ENCODE measurements at regions not wholly inside any gene's neighbourhood (a gene's known extent, or its start where the extent isn't known, plus 50 kb on each side); places are given as distances from the start of the nearest gene placed in this dataset.

DNA sequence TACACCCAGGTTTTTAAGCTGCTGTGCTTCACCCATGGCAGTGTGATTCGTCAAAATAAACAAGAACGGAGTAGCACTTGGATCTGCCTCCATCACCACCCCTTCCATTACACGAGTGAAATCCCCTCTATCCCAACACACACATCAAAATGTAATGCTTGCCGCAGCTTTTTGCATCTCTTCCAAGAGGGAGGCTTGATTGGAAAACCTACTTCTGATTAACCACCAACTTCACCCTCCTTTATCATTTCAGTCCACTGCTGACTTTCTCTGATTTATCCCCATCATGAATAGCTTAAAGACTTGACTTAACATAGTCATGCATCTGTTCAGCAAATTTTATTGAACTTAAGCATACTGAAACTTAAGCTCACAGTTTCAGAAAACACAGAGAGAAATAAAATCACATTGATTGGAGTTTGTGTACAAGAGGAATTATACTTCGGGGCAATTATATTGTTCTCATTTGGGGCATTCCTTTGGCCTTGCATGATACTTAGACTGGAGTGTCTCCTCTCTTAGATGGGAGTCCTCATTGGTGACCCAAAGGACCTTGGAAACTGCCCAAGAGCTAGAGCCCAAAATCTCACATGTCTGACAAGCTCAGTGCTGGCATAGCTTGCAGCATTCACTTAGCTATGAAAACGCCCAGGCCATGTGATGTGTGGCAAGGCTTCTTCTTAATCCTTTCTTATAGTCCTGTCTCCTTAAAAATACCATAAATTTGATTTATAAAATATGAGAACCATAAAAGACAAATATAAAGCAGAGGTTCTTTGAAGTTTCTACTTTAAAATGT, 124.3 kb upstream of the UMPS start:
- H3K27ac ChIP-seq (ENCODE audit: low read depth, low read length, poor library complexity, severe bottlenecking): no peak overlapping the region
- no peaks in the 10 kb centered on the region for H3K27me3 ChIP-seq (ENCODE audit: insufficient read depth, low read length)
- no peaks in the 10 kb centered on the region for H3K79me2 ChIP-seq (ENCODE audit: insufficient read depth, low read length)
- no peak overlapping the region for H3K4me2 ChIP-seq (ENCODE audit: low read length)
- H3K9ac ChIP-seq (ENCODE audit: low read length): no peak overlapping the region
- H3K4me3 ChIP-seq (ENCODE audit: low read depth, low read length, poor library complexity, severe bottlenecking): no peak overlapping the region
- H3K9me3 ChIP-seq (ENCODE audit: low read length): no peaks in the 10 kb centered on the region
- no peaks in the 10 kb centered on the region for H3F3A ChIP-seq (ENCODE audit: insufficient read depth, low read length)
- no peak for TF ChIP-seq EZH2 (IDR thresholded peaks at IDR 0.05; ENCODE audit: borderline replicate concordance, low read length)
- TF ChIP-seq, protein P1, sequence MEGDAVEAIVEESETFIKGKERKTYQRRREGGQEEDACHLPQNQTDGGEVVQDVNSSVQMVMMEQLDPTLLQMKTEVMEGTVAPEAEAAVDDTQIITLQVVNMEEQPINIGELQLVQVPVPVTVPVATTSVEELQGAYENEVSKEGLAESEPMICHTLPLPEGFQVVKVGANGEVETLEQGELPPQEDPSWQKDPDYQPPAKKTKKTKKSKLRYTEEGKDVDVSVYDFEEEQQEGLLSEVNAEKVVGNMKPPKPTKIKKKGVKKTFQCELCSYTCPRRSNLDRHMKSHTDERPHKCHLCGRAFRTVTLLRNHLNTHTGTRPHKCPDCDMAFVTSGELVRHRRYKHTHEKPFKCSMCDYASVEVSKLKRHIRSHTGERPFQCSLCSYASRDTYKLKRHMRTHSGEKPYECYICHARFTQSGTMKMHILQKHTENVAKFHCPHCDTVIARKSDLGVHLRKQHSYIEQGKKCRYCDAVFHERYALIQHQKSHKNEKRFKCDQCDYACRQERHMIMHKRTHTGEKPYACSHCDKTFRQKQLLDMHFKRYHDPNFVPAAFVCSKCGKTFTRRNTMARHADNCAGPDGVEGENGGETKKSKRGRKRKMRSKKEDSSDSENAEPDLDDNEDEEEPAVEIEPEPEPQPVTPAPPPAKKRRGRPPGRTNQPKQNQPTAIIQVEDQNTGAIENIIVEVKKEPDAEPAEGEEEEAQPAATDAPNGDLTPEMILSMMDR (IDR thresholded peaks at IDR 0.05; ENCODE audit: low read length): no peak
- no peaks in the 10 kb centered on the region for H4K20me1 ChIP-seq (ENCODE audit: insufficient read depth, low read length)
- no peak overlapping the region for H2AFZ ChIP-seq (ENCODE audit: low read length)
- no peaks in the 10 kb centered on the region for H3K36me3 ChIP-seq (ENCODE audit: insufficient read depth, low read length)
- no peaks in the 10 kb centered on the region for H3K4me1 ChIP-seq (ENCODE audit: insufficient read depth, low read length, severe bottlenecking)
- no peaks in the 10 kb centered on the region for H3K9me2 ChIP-seq (ENCODE audit: low read depth, low read length)

- Histone ChIP-seq H3K4me3 (ENCODE audit: low read depth, low read length, poor library complexity, severe bottlenecking) (no peak overlapping the region), H3K27me3 (ENCODE audit: insufficient read depth, low read length) (no peaks in the 10 kb centered on the region), H4K20me1 (ENCODE audit: insufficient read depth, low read length) (no peaks in the 10 kb centered on the region), H3K9ac (ENCODE audit: low read length) (no peak overlapping the region), H3K9me2 (ENCODE audit: low read depth, low read length) (no peaks in the 10 kb centered on the region), H3K79me2 (ENCODE audit: insufficient read depth, low read length) (no peaks in the 10 kb centered on the region), H3F3A (ENCODE audit: insufficient read depth, low read length) (no peaks in the 10 kb centered on the region), H3K36me3 (ENCODE audit: insufficient read depth, low read length) (no peaks in the 10 kb centered on the region), H3K4me2 (ENCODE audit: low read length) (no peak overlapping the region), H3K27ac (ENCODE audit: low read depth, low read length, poor library complexity, severe bottlenecking) (no peak overlapping the region), H3K4me1 (ENCODE audit: insufficient read depth, low read length, severe bottlenecking) (no peaks in the 10 kb centered on the region), H2AFZ (ENCODE audit: low read length) (no peak overlapping the region), H3K9me3 (ENCODE audit: low read length) (no peaks in the 10 kb centered on the region)
- TF ChIP-seq EZH2 (IDR thresholded peaks at IDR 0.05; ENCODE audit: borderline replicate concordance, low read length): no peak
- TF ChIP-seq, protein P1 (IDR thresholded peaks at IDR 0.05; ENCODE audit: low read length): no peak
Observed at GRCh38 chr3:124607163-124607562, 123.1 kb upstream of the UMPS start.

DNA sequence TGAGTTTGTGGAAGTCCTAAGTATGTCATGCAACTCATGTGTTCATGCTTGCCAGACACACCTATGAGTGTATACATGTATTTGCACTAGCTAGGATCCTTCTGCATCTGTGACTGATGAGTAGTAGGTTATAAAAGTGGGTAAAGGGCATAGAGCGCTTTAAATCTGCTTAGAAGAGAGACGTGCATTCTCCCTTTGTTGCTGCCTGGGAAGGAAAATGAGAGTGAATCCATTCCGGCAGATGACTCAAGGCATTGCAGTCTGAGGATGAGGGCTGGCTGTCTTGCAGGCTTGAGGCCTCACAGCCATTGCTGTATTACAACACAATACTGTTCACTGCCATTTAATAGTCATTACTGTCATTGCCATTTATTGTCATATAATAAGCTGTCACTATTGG, 120.8 kb upstream of the UMPS start:
- Histone ChIP-seq H3K79me2 (ENCODE audit: insufficient read depth, low read length) (no peaks in the 10 kb centered on the region), H3K27me3 (ENCODE audit: insufficient read depth, low read length) (no peaks in the 10 kb centered on the region), H3K27ac (ENCODE audit: low read depth, low read length, poor library complexity, severe bottlenecking) (no peak overlapping the region), H3K9ac (ENCODE audit: low read length) (no peak overlapping the region), H2AFZ (ENCODE audit: low read length) (no peak overlapping the region), H3K9me3 (ENCODE audit: low read length) (no peaks in the 10 kb centered on the region), H3K4me1 (ENCODE audit: insufficient read depth, low read length, severe bottlenecking) (no peaks in the 10 kb centered on the region), H3K4me2 (ENCODE audit: low read length) (no peak overlapping the region), H3K4me3 (ENCODE audit: low read depth, low read length, poor library complexity, severe bottlenecking) (no peak overlapping the region), H3K36me3 (ENCODE audit: insufficient read depth, low read length) (no peaks in the 10 kb centered on the region), H4K20me1 (ENCODE audit: insufficient read depth, low read length) (no peaks in the 10 kb centered on the region), H3F3A (ENCODE audit: insufficient read depth, low read length) (no peaks in the 10 kb centered on the region), H3K9me2 (ENCODE audit: low read depth, low read length) (no peaks in the 10 kb centered on the region)
- TF ChIP-seq, protein P1 (IDR thresholded peaks at IDR 0.05; ENCODE audit: low read length): no peak
- no peak for TF ChIP-seq EZH2 (IDR thresholded peaks at IDR 0.05; ENCODE audit: borderline replicate concordance, low read length)
